ENCODE measurements at regions not wholly inside any gene's neighbourhood (a gene's known extent, or its start where the extent isn't known, plus 50 kb on each side); places are given as distances from the start of the nearest gene placed in this dataset.

GRCh38 chr14:29301571-29301970 is 535.0 kb downstream of the FOXG1 start:
- DNase-seq: no peak

GRCh38 chr14:29310210-29310609 is 543.6 kb downstream of the FOXG1 start:
- DNase-seq: peak; percentile 38

- no peak for DNase-seq
Measured at GRCh38 chr14:29310757-29311156, 544.2 kb downstream of the FOXG1 start.

GRCh38 chr14:29311983-29312382 is 545.4 kb downstream of the FOXG1 start:
- DNase-seq: no peak

DNA sequence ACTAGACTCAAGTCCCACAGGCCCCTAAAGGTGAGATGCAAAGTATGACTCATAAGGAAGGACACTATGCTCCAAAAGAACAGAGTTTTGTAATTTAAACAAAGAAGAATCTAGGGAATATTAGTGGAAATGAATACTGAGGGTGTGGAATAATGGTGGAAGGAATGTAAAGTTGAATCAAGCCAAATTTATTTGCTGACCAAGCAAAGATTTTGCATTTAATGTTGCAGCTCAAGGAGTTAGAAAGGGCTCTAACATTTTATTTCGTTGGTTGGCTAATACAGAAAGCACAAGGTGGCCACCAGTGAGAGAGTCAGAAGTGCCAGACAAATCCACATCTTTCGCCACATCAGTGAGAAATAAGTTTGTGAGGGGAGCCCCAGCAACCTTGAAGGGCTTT is 550.3 kb downstream of the FOXG1 start:
- no peak for DNase-seq

- no peak for DNase-seq
Measured at GRCh38 chr14:29317423-29317822, 550.8 kb downstream of the FOXG1 start.

DNA sequence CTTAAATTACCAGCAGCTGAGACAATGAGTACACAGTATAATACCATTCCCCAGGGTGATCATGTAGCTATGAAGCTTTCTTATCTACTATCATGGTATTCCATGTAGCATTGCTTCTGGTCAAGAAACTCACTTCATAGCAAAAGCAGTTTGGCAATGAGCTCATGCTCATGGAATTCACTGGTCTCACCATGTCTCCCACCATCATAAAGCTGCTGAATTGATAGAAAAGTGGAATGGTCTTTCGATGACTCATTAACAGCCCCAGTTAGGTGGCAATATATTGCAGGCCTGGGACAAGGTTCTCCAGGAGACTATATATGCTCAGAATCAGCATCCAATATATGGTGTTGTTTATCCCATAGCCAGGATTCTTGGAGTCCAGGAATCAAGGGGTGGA is 553.7 kb downstream of the FOXG1 start:
- DNase-seq: no peak

- DNase-seq: no peak
Measured at GRCh38 chr14:29321646-29322045, 555.1 kb downstream of the FOXG1 start.

DNA sequence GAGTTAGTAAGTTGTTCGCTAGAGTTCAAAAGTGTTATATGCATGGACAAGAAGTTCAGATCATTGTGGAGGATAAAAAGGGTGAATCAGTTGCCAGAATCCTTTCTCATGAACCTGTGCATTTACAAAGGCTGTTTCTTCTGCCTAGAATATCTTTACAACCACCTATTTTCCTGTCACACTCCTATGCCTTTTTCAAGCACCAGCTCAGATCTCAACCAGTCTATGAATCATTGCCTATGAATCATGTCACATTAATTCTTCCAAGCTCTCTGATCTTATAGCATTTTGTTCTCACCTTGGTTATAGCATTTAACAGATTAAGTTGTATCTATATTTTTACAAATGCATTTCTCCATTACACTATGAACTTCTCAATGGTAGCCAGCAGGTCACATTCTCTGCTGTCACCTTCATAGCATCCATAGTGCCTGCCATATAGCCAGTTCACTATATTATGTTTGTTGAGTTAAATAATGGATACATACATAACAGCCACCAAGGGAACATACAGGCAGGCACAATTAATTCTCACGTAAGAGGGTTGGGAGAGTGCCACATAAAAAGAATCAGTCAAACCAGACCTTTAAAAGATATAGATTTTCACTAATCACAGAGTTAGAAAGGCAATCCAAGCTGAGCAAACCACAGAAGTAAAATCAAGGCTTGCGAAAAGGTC is 573.0 kb downstream of the FOXG1 start:
- no peak for DNase-seq

- DNase-seq: no peak
Measured at GRCh38 chr14:29348504-29348903, 579.1 kb downstream of the PRKD1 start.

DNA sequence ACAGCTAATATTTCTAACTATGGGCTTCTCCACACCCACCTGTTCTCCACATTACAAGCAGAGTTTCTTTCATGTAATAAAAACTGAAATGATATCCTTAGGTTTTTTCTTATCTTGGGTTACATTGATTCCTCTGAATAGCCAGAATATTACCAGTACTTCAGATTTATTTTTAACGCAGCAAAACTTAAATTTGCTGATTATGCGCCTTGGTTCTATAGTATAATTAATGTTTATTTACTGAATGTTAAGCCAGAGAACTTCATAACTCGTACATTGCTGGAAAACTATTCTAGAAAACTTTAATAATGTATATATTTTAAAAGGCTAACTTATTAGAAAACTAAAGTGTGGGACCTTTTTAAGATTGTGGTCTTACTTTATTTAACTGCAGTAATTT is 577.2 kb downstream of the PRKD1 start:
- DNase-seq: no peak

- DNase-seq: peak; percentile 88
Measured at GRCh38 chr14:29351996-29352705, 575.5 kb downstream of the PRKD1 start.

DNA sequence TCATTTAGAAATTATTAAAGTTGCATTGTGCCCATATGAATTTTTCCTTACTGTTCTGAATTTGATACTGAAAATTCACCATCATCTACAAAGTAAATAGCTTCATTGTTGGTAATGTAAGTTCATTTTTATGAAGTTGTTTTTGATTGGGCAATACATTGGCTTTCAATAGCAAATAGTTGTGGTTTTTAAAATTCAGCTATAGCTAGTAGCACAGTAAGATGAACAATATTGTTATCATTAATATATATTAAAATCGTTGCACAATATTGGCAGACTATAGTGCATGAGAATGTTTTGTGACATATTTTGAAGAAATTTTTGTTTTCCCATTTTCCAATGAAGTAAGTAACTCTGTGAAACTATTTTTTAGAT is 575.0 kb downstream of the PRKD1 start:
- peak; percentile 79 for DNase-seq

- peak; percentile 75 for DNase-seq
Measured at GRCh38 chr14:29353513-29353912, 574.1 kb downstream of the PRKD1 start.

DNA sequence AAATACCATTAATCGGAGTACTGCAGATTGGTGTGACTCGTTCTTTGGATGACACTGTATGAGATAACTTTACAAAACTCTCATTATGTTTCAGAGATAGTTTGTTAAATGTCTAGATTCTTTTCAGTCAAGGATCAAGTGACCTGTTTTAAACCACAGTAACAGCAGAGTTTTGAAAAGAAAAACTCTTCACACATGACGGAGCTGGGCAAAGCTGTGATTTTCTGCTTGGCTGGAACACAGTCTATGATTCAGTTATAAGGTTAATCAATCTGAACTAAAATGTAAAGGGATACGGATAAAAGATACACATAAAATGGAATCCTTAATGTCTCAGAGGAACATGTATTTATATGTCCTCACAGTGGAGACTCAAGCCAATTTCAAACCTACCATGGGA is 573.2 kb downstream of the PRKD1 start:
- DNase-seq: peak; percentile 85

DNA sequence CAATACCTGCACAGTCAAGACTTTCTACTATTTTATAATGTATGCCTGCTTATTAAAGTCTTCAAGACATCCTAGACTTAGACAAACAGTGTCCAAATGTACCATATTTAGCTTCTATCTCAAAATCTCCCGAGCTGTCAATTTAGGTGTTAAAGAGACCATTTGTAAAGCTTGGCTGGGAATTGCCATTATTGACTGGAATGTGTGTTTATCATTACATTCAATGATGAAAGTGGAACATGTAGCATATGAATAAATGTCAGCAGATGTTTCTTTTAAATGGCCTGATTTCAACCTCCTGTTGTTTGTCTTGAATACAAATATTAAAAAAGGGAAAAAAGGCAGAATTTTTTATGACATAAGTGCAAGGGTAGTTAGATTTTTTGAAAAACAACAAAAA is 572.3 kb downstream of the PRKD1 start:
- peak; percentile 96 for DNase-seq

DNA sequence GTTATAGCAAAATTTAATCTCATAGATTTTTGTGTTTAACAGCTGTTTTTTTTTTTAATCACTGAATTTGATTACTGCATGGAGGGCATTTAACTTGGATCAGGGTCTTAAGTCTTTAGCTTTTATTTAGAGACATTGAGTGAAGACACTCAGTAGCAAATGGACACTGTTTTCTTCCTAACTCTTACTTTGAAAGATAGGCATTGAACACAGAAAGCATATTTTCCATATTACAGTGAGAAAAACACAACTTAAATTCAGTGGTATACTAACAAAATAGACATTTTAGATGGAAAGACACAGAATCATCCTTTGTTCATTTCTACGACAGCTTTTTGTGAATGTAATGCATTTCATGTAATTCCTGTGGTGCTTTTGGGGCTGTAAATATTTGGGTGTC is 571.8 kb downstream of the PRKD1 start:
- no peak for DNase-seq

GRCh38 chr14:29360656-29361055 is 567.0 kb downstream of the PRKD1 start:
- DNase-seq: no peak

DNA sequence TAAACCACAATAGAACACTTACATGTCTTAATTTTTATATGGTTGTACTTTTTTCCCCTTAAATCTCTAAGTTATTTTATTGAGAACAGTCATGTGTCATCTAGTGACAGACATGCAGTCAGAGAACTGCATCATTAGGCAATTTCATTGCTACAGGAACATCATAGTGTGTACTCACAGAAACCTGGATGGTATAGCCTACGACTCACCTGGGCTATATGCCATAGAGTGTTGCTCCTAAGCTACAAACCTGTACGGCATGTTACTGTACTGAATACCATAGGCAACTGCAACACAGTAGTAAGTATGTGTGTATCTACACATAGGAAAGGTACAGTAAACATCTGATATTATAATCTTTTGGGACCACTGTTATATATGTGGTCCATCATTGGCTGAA is 557.6 kb downstream of the PRKD1 start:
- DNase-seq: no peak

DNA sequence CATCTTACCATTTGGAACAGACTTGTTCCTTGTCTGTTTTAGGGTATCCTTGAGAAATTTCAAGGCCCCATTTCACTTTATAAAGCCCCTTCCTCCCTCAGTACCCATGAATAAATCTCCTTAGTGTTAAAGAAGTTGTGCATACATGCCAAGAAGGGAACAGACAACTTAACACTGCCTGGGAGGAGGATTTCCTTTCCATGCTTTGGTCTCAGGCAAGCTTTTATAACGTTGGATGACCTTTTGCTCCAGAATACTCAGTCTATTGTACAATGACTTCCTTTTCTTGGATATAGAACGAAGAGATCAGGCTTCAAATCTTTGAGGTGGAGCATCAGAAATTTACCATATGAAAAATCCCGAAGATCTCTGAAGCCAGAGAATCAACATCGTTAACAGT is 551.4 kb downstream of the PRKD1 start:
- DNase-seq: no peak

GRCh38 chr14:29380826-29381225 is 546.8 kb downstream of the PRKD1 start:
- DNase-seq: peak; percentile 86

DNA sequence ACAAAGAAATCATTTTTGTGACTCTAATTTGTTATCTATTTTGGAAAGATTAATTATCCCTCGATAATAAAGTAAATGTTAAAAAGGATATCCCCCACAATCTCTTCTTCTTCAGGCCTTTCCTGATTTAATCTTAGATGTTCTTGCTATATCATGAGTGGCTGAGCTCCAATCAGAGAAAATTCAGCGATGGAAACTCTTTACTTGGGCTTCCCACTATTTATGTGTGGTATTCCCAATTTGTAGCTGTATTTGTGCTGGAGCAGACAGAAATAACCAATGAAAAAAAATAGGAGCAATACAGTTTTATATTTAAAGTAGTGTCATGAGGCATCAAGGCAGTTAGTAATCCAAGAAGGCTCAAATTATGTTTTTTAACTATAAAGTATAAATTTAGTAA is 539.1 kb downstream of the PRKD1 start:
- no peak for DNase-seq

- peak; percentile 78 for DNase-seq
Measured at GRCh38 chr14:29390081-29390832, 537.4 kb downstream of the PRKD1 start.

GRCh38 chr14:29391231-29391630 is 536.4 kb downstream of the PRKD1 start:
- DNase-seq: no peak
